ENCODE measurements at regions not wholly inside any gene's neighbourhood (a gene's known extent, or its start where the extent isn't known, plus 50 kb on each side); places are given as distances from the start of the nearest gene placed in this dataset.

DNA sequence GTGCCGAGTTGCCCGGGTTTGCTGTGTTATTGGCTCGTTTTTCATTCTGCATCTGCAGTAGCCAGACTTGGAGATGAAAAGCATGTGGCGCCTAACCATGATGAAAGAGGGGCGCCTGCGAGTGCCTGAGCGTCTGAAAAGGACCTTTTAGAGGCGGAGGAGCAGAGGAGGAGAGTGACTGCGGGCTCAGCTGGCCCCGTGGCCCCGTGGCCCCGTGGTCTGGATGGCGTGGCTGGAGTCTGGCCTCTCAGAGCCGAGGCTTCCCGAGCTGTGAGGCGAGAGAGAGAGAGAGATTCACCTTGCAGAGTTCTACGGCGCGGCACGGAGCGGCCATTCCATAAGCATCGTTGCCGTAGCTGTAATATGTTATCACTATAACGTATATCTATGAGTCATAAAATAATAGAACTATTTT is 55.3 kb upstream of the RNU6ATAC start:
- TF ChIP-seq, protein P1, sequence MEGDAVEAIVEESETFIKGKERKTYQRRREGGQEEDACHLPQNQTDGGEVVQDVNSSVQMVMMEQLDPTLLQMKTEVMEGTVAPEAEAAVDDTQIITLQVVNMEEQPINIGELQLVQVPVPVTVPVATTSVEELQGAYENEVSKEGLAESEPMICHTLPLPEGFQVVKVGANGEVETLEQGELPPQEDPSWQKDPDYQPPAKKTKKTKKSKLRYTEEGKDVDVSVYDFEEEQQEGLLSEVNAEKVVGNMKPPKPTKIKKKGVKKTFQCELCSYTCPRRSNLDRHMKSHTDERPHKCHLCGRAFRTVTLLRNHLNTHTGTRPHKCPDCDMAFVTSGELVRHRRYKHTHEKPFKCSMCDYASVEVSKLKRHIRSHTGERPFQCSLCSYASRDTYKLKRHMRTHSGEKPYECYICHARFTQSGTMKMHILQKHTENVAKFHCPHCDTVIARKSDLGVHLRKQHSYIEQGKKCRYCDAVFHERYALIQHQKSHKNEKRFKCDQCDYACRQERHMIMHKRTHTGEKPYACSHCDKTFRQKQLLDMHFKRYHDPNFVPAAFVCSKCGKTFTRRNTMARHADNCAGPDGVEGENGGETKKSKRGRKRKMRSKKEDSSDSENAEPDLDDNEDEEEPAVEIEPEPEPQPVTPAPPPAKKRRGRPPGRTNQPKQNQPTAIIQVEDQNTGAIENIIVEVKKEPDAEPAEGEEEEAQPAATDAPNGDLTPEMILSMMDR (IDR thresholded peaks at IDR 0.05; ENCODE audit: poor library complexity), result no peak
- TF ChIP-seq EZH2 (IDR thresholded peaks at IDR 0.05; ENCODE audit: borderline replicate concordance), result no peak

Data from hepatocyte (in vitro differentiated cells).